ENCODE measurements at regions not wholly inside any gene's neighbourhood (a gene's known extent, or its start where the extent isn't known, plus 50 kb on each side); places are given as distances from the start of the nearest gene placed in this dataset.

DNA sequence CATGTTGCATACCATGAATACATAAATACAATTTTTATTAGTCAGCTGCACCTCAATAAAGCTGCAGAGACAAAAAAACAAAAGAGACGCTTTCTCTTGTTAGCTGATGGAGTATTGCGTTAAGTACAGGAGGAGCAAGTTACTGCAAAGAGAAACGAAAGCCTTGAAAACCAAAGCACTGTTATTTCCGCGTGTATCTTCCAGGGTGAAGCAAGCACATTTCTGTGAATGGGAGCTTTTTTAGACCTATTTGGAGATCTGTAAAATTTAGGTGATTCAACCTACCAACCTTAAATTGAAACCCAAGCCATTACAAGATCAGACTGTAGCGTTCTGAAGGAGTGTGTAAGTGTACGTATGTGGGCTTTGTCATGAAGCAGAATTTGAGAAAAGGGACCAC is 390.4 kb downstream of the SOX9 start:
- DNase-seq = no peak

GRCh38 chr17:72511874-72512273 is 391.1 kb downstream of the SOX9 start:
- no peak for DNase-seq

- no peak for DNase-seq
Measured at GRCh38 chr17:72512649-72513556, 392.1 kb downstream of the SOX9 start.

GRCh38 chr17:72514321-72514861 is 393.6 kb downstream of the SOX9 start:
- no peak for DNase-seq

GRCh38 chr17:72514891-72515290 is 394.1 kb downstream of the SOX9 start:
- DNase-seq = no peak

- DNase-seq = no peak
Measured at GRCh38 chr17:72515291-72516065, 394.7 kb downstream of the SOX9 start.

- DNase-seq = no peak
Measured at GRCh38 chr17:72516772-72517399, 396.1 kb downstream of the SOX9 start.

DNA sequence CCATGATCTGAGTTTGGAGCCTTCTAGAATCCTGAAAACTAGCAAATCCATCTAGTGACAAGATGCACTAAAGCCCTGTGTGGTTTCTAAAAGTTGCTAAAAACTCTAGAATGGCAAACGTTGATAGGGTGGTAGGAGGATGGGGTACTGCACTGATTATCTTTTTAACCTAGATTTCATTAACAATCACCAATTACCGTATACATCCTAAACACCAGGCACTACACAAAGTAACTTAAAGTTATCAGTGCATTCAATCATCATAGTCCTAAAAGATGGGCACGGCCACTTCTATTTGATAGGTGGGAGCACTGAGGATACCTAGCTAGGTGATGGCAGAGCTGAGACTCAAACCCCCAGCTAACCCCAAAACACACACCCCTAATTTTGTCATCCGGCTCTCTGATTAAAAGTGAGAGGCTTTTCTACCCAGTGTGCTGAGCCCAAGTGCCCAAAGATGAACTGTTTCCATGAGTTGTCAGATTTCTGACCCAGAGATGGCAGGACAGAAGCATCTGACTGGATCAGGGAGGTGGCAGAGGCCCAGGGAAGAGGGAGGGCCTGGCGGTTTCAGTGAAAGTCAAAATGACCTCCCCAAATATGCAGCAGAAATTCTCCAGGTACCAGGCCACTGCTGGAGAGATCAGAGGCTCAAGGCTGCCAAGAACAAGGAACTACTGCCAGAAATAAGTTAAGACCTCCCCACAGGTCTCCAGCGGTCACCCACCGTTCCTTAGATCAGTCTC is 396.8 kb downstream of the SOX9 start:
- no peak for DNase-seq

DNA sequence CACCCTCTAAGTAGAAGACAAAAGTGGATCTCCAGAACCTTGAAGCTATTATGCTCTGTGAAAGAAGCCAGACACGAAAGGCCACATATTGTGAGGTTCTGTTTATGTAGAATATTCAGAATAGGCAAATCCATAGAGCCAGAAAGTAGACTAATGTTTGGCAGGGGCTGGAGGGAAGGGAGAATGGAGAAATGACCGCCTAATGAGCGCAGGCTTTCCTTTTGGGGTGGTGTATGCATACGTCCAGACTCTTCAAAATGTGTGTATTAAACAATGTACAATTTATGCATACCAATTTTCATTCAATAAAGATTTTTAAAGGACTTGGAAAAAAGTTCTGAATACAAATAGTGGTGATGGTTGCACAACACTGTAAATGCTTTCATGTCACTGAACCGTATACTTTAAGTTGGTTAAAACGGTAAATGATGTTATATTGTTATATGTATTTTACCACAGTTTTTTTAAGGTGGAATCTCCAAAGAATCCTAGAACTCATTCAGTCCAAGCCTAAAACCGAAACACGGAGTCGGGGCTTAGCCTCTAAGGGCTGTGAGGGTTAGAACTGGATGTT is 397.4 kb downstream of the SOX9 start:
- no peak for DNase-seq

DNA sequence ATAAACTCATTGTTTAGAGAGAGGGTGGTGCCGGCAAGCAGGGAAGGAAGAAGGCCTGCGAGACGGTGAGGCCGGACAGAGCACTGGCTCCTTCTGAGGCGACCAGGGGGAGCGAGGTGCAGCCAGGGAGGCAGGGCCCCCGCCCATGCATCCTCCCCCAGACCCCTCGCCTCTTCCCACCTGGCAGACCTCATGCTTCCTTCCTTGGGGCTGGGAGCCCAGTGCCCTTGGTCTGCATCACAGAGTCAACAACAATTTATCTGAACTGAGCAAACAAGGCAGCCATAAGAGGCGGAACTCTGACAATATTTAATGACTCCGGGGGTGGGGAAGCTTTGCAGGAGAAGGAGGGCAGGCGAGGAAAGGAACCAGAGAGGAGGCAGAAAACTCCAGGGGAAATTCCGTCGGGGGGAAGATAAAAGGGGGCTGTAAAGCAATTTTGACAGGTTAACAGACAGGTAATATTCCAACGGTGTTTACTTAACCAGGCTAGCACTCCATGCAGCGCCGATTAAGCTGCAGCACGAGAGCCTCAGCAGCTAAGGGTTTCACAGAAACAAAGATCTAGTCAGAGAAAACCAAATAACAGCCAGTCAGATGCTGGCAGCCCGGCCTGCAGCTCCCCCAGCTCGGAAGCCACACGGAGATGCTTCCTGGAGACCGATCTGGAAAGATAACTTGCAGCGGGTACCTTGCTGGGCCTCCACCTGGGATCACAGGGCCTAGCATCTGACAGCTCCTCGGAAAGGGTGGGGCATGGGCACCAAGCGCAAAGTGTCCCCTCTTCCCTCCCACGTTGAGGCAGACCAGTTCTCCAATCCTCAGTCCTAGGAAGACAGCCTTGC is 398.2 kb downstream of the SOX9 start:
- no peak for DNase-seq

DNA sequence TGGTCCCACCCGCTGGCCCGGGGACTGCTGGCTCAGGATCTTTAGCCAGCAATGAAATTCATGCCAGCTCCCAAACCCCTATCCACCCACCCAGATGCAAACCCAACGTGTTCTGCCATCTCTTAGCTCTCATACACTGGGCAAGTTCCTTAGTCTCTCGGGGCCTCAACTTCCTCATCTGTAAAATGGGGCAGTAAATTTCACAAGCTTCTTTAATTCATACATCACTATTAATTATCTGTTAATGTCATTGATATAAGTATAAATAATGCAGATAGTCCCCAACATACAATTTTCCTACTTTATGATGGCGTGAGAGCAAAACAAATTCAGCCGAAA is 398.7 kb downstream of the SOX9 start:
- DNase-seq = no peak

GRCh38 chr17:72520665-72521303 is 400.0 kb downstream of the SOX9 start:
- no peak for DNase-seq

DNA sequence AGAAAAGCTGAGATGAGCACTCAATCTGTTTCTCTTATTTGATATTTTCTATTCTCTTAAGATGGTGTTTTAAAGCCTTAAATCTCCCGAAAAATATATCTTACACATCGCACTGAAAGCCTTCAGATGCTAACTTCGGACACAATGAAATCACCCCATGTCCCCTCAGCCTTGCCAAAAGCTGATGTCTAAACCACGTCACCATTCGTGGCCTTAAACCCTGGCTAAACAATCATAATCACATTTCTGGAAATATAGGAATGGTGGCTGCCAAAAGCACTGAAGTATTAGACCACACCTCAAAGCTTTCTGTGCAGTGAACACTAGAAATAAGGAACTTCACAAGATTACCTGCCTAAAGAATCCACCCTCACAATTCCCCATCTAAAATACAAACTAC is 402.7 kb downstream of the SOX9 start:
- no peak for DNase-seq

- no peak for DNase-seq
Measured at GRCh38 chr17:72525225-72526015, 404.6 kb downstream of the SOX9 start.

- DNase-seq = no peak
Measured at GRCh38 chr17:72526769-72527168, 405.9 kb downstream of the SOX9 start.

GRCh38 chr17:72527789-72528188 is 407.0 kb downstream of the SOX9 start:
- DNase-seq = no peak

- no peak for DNase-seq
Measured at GRCh38 chr17:72528683-72529082, 407.9 kb downstream of the SOX9 start.

DNA sequence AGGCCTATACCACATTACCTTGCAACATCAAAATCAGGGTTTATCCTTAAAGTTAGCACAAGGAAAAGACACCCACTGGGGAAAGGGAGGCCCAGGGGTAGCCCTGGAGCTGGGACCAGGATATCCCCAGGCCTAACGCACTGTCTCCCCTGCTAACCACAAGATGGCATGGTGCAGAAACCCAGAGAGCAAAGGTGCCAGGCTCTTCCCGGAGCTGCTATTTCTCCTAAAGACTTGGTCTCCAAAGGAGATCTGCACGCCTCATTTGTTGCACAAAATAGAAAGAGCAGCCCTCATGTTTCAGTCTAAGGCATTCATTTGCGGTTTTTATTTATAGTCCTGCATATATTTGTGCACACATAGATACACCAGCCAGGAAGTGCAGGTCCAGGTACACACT is 408.6 kb downstream of the SOX9 start:
- DNase-seq = no peak

DNA sequence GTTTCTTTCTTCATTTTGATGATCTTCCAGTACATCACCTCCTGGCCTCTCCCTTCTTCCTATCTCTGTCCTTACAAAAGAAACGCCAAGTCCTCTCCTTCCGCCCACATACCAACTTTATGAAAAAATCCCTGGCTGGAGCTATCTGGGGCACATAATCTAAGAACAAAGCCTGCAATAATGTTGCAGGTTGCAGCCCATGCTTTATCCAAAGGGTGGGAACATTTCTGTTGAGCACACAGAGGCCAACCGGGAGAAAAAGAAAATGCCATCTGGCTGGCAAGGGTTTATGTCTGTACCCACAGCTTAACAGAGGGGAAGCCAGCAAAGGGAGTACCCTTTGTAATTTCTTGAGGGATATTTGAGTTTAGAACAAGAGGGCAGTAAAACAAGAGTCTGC is 409.6 kb downstream of the SOX9 start:
- no peak for DNase-seq

DNA sequence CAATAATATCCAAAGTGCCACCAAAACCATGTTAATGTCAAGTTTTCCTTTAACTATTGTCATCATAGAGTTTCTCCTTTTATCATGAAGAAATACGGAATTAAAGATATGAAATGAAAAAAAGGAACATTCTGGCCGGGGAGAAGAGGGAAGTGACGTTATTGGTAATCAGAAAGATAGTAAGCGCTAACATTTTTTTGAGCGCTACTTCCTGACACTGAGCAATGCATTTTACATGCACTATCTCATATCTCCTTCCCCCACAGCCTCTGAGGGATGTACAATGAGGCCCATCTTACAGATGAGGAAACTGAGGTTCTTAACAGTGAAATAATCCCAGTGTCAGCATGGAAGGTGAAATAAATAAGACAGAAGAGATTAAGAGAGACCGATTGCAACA is 410.9 kb downstream of the SOX9 start:
- no peak for DNase-seq

Measured in stimulated activated CD4-positive, alpha-beta T cell treated with anti-CD3 and anti-CD28 coated beads, Interleukin-4, amount 100 ng/mL, for 4 hours (primary cell).